ENCODE measurements at regions not wholly inside any gene's neighbourhood (a gene's known extent, or its start where the extent isn't known, plus 50 kb on each side); places are given as distances from the start of the nearest gene placed in this dataset.
"Not testable (repeated sequence)": the region's sequence is repeated elsewhere in the genome, so short reads cannot be mapped to it uniquely, and the experiment has no call there.

- no peak for DNase-seq (ENCODE audit: low read depth in 2 of 2)
Observed at GRCh38 chr9:81077572-81077971, 611.8 kb downstream of the TLE1 start.

GRCh38 chr9:81076131-81076530 lies 613.2 kb downstream of the TLE1 start:
- DNase-seq (ENCODE audit: low read depth in 2 of 2): no peak

- DNase-seq (ENCODE audit: low read depth in 2 of 2): no peak
Observed at GRCh38 chr9:81074221-81074620, 615.1 kb downstream of the TLE1 start.

GRCh38 chr9:81073821-81074220 lies 615.5 kb downstream of the TLE1 start:
- no peak for DNase-seq (ENCODE audit: low read depth in 2 of 2)

GRCh38 chr9:81072758-81073157 lies 616.6 kb downstream of the TLE1 start:
- DNase-seq (ENCODE audit: low read depth in 2 of 2): no peak

- no peak for DNase-seq (ENCODE audit: low read depth in 2 of 2)
Observed at GRCh38 chr9:81071108-81071507, 618.2 kb downstream of the TLE1 start.

GRCh38 chr9:81070689-81071088 lies 618.7 kb downstream of the TLE1 start:
- DNase-seq (ENCODE audit: low read depth in 2 of 2): no peak

- DNase-seq (ENCODE audit: low read depth in 2 of 2): no peak
Observed at GRCh38 chr9:81069923-81070322, 619.4 kb downstream of the TLE1 start.

- DNase-seq (ENCODE audit: low read depth in 2 of 2): no peak
Observed at GRCh38 chr9:81069038-81069795, 620.1 kb downstream of the TLE1 start.

GRCh38 chr9:81062995-81063394 lies 626.4 kb downstream of the TLE1 start:
- not testable (repeated sequence) for DNase-seq (ENCODE audit: low read depth in 2 of 2)

- DNase-seq (ENCODE audit: low read depth in 2 of 2): no peak
Observed at GRCh38 chr9:81058782-81059181, 630.6 kb downstream of the TLE1 start.

- DNase-seq (ENCODE audit: low read depth in 2 of 2): no peak
Observed at GRCh38 chr9:81053298-81054025, 635.9 kb downstream of the TLE1 start.

- DNase-seq (ENCODE audit: low read depth in 2 of 2): no peak
Observed at GRCh38 chr9:81052846-81053245, 636.5 kb downstream of the TLE1 start.

- DNase-seq (ENCODE audit: low read depth in 2 of 2): no peak
Observed at GRCh38 chr9:81047280-81047679, 642.1 kb downstream of the TLE1 start.

GRCh38 chr9:81045658-81046057 lies 643.7 kb downstream of the TLE1 start:
- no peak for DNase-seq (ENCODE audit: low read depth in 2 of 2)

GRCh38 chr9:81037889-81038288 lies 651.5 kb downstream of the TLE1 start:
- DNase-seq (ENCODE audit: low read depth in 2 of 2): no peak

GRCh38 chr9:81035601-81036000 lies 653.7 kb downstream of the TLE1 start:
- DNase-seq (ENCODE audit: low read depth in 2 of 2): no peak

- no peak for DNase-seq (ENCODE audit: low read depth in 2 of 2)
Observed at GRCh38 chr9:81035171-81035570, 654.2 kb downstream of the TLE1 start.

GRCh38 chr9:81032831-81033230 lies 656.5 kb downstream of the TLE1 start:
- no peak for DNase-seq (ENCODE audit: low read depth in 2 of 2)

- DNase-seq (ENCODE audit: low read depth in 2 of 2): no peak
Observed at GRCh38 chr9:81032030-81032572, 657.2 kb downstream of the TLE1 start.

GRCh38 chr9:81031422-81032029 lies 657.8 kb downstream of the TLE1 start:
- DNase-seq (ENCODE audit: low read depth in 2 of 2): no peak

- no peak for DNase-seq (ENCODE audit: low read depth in 2 of 2)
Observed at GRCh38 chr9:81030027-81030426, 659.3 kb downstream of the TLE1 start.

- DNase-seq (ENCODE audit: low read depth in 2 of 2): no peak
Observed at GRCh38 chr9:81028504-81028903, 660.8 kb downstream of the TLE1 start.
